Subcutaneous abdominal adipose tissue (tissue), 5 donors: ENCODE measurements at regions not wholly inside any gene's neighbourhood (a gene's known extent, or its start where the extent isn't known, plus 50 kb on each side); places are given as distances from the start of the nearest gene placed in this dataset.

Experiments used
- H3K27ac ChIP-seq: one replicate; pipeline ENCODE4 v1.7.0; 2013; ENCODE audit warnings: low read depth, mild to moderate bottlenecking, inconsistent platforms, low read length, moderate library complexity
- H3K27me3 ChIP-seq, 5 donors: one replicate each; pipeline ENCODE4 v1.7.0; 2013; ENCODE audit warnings: low read length in 5 of 5, inconsistent platforms in 1 of 5; ENCODE audit not compliant: control insufficient read depth in 5 of 5, insufficient read depth in 4 of 5
- H3K36me3 ChIP-seq, 5 donors: one replicate each; pipeline ENCODE4 v1.7.0; 2013; ENCODE audit warnings: low read length in 5 of 5; ENCODE audit not compliant: control insufficient read depth in 5 of 5, insufficient read depth in 5 of 5
- H3K4me1 ChIP-seq, 5 donors: one replicate each; pipeline ENCODE4 v1.7.0; 2013; ENCODE audit warnings: low read length in 5 of 5, mild to moderate bottlenecking in 3 of 5, moderate library complexity in 1 of 5; ENCODE audit not compliant: control insufficient read depth in 5 of 5, insufficient read depth in 5 of 5
- H3K4me3 ChIP-seq, 5 donors: one replicate each; pipeline ENCODE4 v1.7.0; 2013; ENCODE audit warnings: low read length in 5 of 5, low read depth in 1 of 5
- H3K9ac ChIP-seq, 5 donors: one replicate each; pipeline ENCODE4 v1.7.0; 2013; ENCODE audit warnings: low read length in 5 of 5, mild to moderate bottlenecking in 4 of 5, moderate library complexity in 3 of 5
- H3K9me3 ChIP-seq, 5 donors: one replicate each; pipeline ENCODE4 v1.7.0; 2013; ENCODE audit warnings: low read length in 5 of 5; ENCODE audit not compliant: control insufficient read depth in 5 of 5
- donor health status: healthy.
- donor health status: healthy.
- donor health status: healthy.
- donor health status: healthy.
- donor health status: healthy.

DNA sequence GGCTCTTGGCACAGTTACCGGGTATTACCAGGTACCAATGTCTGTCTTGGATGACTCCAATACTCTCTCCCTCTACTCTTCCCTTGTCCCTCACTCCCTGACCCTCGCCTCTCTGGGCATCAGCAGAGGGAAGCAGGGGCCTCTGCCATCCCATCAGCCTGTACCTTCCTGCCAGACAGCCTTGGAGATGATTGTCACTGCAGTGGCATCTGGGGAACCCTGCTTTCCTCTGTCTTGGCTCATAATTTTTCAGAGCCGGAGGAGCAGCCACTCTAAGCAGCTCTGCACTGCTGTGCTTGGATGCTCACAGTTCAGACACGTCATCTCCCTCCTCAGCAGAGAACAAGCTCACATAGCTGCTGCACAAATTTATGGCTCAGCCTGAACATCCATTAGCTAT is 274.1 kb downstream of the SMARCA2 start:
- no peaks in the 10 kb centered on the region for H3K9me3 ChIP-seq
- H3K9ac ChIP-seq, result no peak overlapping the region
- H3K36me3 ChIP-seq, result no peaks in the 10 kb centered on the region
- H3K4me3 ChIP-seq, result no peak overlapping the region
- no peak overlapping the region for H3K27ac ChIP-seq
- H3K27me3 ChIP-seq, result no peaks in the 10 kb centered on the region
- peaks cover 0 to 14% (median 5%) of the 10 kb centered on the region in 5 donors for H3K4me1 ChIP-seq

DNA sequence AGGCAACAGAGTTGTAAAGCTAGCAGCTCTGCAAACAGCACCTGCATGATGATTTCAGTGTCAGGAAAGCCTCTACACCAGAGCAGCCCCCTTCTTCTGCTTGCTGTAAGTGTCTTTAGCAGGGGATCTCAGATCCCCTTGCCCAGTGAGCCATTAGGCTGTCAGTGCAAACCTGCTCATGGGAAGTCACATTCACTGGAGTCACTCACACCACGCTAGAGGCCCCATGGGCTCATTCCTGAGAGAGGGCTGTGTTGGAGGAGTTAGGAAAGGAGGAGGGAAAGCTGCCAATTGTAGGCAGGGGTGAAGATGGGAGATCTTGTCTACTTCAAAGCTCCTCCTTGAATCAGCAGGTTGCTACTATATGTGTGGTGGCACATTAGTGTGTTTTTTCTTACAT is 275.2 kb downstream of the SMARCA2 start:
- no peak overlapping the region for H3K9ac ChIP-seq
- no peak overlapping the region for H3K27ac ChIP-seq
- no peak overlapping the region for H3K4me3 ChIP-seq
- H3K9me3 ChIP-seq, result no peaks in the 10 kb centered on the region
- H3K36me3 ChIP-seq, result no peaks in the 10 kb centered on the region
- peaks cover 0 to 14% (median 6%) of the 10 kb centered on the region in 5 donors for H3K4me1 ChIP-seq
- H3K27me3 ChIP-seq, result no peaks in the 10 kb centered on the region

DNA sequence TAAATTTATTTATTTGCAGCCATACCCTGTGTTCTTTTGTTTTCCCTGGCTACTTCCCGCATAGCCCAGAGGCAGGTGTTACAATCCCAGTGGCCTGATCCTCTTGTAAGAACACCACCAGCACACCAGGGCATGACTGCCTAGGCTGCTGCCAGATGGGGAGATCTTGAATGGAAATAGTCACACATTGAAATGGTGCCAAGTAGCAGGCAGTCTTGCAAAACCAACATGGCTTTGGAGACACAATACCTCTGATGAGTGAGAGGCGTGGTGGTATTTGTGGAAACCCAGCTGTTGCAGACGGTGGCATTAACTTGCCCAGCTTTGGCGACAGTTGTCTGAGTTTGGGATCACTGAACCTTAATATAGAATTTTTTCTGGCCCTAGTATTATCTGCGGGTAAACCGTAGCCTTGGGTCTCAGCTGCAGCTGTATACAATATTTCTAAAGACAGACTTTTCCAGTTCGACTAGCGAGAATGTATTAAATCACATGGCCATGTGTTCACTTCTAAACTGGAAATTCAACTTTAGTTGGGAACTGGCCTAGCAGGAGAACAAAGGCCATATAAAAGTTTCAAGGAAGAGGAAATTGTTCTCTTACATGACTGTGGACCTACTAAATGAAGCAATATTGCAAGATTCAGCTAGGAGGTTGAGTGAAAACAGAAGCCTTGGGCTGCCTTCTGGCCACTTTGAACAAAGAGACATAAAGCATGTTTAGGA is 277.0 kb downstream of the SMARCA2 start:
- Histone ChIP-seq H3K27ac (no peak overlapping the region), H3K4me3 (no peak overlapping the region), H3K9ac (no peak overlapping the region)

DNA sequence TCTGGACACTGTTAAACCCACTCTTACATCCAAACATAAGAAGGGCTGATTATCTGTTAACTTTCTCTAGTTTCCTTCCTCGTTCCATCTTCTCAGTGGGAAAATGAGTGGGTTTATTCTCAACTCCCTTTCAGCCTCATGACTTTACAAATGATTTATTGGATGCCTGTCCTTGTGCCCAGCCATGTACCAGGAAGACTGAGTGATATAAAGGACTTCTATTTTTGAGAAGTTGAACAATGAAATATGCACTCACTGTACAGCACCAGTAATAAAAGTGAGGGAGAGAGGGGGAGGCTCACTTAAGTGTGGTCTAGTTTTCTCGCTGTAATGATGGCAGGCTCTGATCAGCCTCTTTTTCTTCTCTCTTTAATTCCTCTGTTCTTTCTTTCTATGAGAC is 277.6 kb downstream of the SMARCA2 start:
- Histone ChIP-seq H3K9me3 (no peaks in the 10 kb centered on the region), H3K27ac (no peak overlapping the region), H3K36me3 (no peaks in the 10 kb centered on the region), H3K27me3 (no peaks in the 10 kb centered on the region), H3K4me1 (peaks cover 0 to 22% (median 9%) of the 10 kb centered on the region in 5 donors), H3K4me3 (no peak overlapping the region), H3K9ac (no peak overlapping the region)

More for the DNA sequence above, 277.0 kb downstream of the SMARCA2 start:
- Histone ChIP-seq H3K27me3 (no peaks in the 10 kb centered on the region), H3K36me3 (no peaks in the 10 kb centered on the region), H3K4me1 (peaks cover 0 to 18% (median 9%) of the 10 kb centered on the region in 5 donors), H3K9me3 (no peaks in the 10 kb centered on the region)

DNA sequence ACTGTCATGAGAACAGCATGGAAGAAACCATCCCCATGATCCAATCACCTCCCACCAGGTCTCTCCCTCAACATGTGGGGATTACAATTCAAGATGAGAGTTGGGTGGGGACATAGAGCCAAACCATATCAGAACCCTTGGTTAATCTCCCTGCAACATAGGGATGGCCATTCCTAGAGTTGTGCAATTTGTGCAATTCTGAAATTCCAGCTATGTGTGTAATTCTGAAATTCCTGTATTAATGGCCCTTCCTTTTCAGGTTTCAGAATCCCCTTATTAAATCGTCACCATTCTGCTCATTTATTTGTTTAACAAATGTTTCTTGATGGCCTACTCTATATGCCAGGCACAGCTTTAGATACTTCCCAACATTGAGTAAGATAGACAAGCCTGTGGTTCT is 282.6 kb downstream of the SMARCA2 start:
- H3K4me3 ChIP-seq, result no peak overlapping the region
- H3K27me3 ChIP-seq, result no peaks in the 10 kb centered on the region
- peaks cover 0 to 3% (median 0%) of the 10 kb centered on the region in 5 donors for H3K9me3 ChIP-seq
- no peak overlapping the region for H3K27ac ChIP-seq
- H3K4me1 ChIP-seq, result peaks cover 0 to 22% (median 10%) of the 10 kb centered on the region in 5 donors
- no peak overlapping the region for H3K9ac ChIP-seq
- H3K36me3 ChIP-seq, result no peaks in the 10 kb centered on the region

DNA sequence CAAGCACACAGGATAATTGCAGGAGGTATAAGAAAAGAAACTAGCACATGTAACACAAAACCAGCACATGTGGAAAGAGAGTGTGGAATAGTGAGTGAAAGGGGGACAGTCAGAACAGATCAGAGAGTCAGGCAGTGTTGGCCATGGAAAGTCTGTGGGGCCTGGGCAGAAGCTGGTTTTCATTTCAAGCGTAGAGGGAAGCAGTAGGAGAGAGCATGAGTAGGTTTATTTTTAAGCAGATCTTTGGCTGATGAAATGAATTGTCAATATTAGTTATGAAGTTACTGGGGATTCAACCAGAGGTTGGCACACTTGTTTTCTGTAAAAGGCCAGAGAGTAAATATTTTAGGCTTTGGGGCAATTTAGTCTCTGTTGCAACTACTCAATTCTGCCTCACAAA is 283.1 kb downstream of the SMARCA2 start:
- H3K4me1 ChIP-seq, result peaks cover 0 to 23% (median 11%) of the 10 kb centered on the region in 5 donors
- no peak overlapping the region for H3K27ac ChIP-seq
- H3K9me3 ChIP-seq, result peaks cover 0 to 3% (median 0%) of the 10 kb centered on the region in 5 donors
- H3K27me3 ChIP-seq, result no peaks in the 10 kb centered on the region
- no peak overlapping the region for H3K4me3 ChIP-seq
- H3K36me3 ChIP-seq, result no peaks in the 10 kb centered on the region
- H3K9ac ChIP-seq, result no peak overlapping the region

DNA sequence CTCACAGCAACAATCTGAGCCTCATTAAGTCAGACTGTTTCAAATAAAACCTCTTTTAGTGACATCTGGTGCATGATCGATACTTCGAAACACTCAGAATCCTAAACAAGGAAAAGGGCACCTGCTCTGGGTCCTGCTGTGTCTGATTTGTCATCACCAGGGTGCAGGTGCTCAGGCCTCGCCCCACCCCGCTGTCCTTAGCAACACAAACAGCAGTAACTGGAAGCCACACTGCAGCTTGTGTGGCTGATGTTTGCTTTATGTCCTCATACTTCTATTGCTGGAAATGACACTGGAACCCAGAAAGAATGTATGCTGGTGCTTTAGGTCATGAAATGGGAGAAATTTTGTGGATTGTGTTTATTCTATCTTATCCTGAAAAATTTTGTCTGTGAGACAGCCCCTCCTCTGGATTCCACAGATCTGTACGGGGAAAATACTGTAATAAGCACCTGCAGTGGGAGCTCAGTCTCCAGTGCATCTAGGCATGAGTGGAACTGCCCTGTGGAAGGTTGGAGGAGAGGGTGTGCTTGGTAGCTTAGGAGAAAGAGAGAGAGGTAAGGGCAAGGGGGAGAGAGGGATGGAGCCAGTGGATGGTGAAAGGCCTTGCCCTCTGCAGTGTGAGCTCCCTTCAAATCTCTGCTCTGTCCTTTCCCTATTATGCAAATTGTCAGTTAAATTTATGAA is 284.2 kb downstream of the SMARCA2 start:
- H3K4me1 ChIP-seq, result peaks cover 0 to 23% (median 11%) of the 10 kb centered on the region in 5 donors
- H3K4me3 ChIP-seq, result no peak overlapping the region
- H3K27me3 ChIP-seq, result no peaks in the 10 kb centered on the region
- no peak overlapping the region for H3K9ac ChIP-seq
- H3K9me3 ChIP-seq, result peaks cover 0 to 3% (median 0%) of the 10 kb centered on the region in 5 donors
- H3K36me3 ChIP-seq, result no peaks in the 10 kb centered on the region
- H3K27ac ChIP-seq, result no peak overlapping the region

DNA sequence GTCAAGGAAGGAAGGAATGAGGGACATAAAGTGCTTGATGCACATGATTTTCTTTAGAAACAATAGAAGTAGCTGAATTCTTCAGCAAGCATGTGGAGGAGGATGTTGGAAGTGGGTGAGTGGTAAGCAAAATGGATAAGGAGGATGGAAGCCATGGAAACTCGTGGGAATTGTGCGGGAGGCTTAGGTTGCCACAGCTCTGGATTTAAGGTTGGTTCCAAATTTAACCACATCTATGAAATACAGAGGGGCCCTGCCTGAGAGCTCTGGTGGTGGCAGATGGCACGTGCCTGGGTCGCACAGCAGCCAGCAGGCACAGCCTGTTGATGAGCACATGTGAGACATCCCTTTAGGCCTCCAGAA is 284.7 kb downstream of the SMARCA2 start:
- Histone ChIP-seq H3K9ac (no peak overlapping the region), H3K27ac (no peak overlapping the region)

DNA sequence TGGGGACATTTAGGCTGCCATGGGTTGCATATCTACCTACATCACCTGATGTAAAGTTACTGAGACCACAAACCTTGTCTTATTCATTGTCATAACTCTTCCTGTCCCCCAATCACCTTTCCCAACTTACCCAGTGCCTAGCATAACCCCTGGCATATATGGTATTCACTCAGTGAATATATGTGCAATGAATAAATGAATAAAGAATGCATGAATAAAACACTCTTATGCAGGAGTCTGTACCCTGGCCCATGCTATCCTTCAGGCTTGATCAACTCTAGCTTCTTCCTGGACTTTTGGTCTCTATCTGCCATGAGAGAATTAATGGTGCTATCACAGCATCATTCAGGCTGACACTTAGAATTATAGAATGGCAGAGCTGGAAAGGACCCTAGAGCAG is 285.2 kb downstream of the SMARCA2 start:
- no peak overlapping the region for H3K27ac ChIP-seq
- H3K4me1 ChIP-seq, result peaks cover 0 to 23% (median 11%) of the 10 kb centered on the region in 5 donors
- no peak overlapping the region for H3K9ac ChIP-seq
- no peaks in the 10 kb centered on the region for H3K36me3 ChIP-seq
- H3K9me3 ChIP-seq, result peaks cover 0 to 3% (median 0%) of the 10 kb centered on the region in 5 donors
- no peak overlapping the region for H3K4me3 ChIP-seq
- H3K27me3 ChIP-seq, result no peaks in the 10 kb centered on the region

More for the DNA sequence above, 284.7 kb downstream of the SMARCA2 start:
- H3K27me3 ChIP-seq, result no peaks in the 10 kb centered on the region
- no peaks in the 10 kb centered on the region for H3K36me3 ChIP-seq
- H3K9me3 ChIP-seq, result peaks cover 0 to 3% (median 0%) of the 10 kb centered on the region in 5 donors
- no peak overlapping the region for H3K4me3 ChIP-seq
- H3K4me1 ChIP-seq, result peaks cover 0 to 23% (median 11%) of the 10 kb centered on the region in 5 donors

DNA sequence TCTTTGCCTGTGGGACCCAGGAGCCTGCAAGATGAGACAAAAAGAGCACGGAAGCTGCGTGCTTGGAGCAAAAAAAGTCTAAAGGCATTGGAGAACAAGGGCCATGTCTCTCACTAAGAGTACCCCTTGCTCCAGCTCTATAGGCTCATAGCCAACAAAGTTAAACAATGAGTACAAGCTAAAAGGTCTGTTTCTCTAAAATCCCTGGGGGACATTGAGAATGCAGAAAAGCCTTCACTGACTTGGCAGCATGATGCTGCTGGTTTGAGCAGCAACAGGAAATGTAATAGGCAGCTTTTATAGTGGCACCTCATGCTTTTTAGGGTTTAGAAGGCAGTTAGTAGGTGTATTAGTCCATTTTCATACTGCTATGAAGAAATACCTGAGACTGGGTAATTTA is 287.5 kb downstream of the SMARCA2 start:
- Histone ChIP-seq H3K36me3 (no peaks in the 10 kb centered on the region), H3K27me3 (no peaks in the 10 kb centered on the region), H3K4me3 (no peak overlapping the region), H3K4me1 (peaks cover 0 to 20% (median 11%) of the 10 kb centered on the region in 5 donors), H3K27ac (no peak overlapping the region), H3K9me3 (peaks cover 0 to 3% (median 0%) of the 10 kb centered on the region in 5 donors), H3K9ac (no peak overlapping the region)
